ENCODE measurements at regions not wholly inside any gene's neighbourhood (a gene's known extent, or its start where the extent isn't known, plus 50 kb on each side); places are given as distances from the start of the nearest gene placed in this dataset.

DNA sequence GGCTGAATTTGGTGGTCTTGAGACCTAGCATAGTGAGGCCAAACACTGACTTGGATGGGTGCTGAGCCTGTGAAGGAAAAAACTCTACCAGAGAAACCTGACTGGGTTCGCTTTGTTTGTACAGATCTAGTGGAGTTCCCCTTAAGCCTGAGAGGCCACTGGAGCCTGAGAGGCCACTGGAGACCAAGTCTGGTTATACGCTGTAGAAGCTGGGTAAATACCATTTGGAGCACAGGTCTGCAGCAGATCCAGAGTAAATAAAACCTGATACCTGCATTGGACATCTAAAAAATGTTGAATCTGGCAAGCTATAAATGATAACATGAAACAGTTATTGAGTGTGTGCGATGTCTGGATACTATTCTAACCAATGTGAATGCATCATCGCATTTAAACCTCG lies 104.3 kb upstream of the IGSF1 start:
- H3K9ac ChIP-seq (ENCODE audit: insufficient read depth, low read length): no peak overlapping the region
- no peak overlapping the region for H3K4me3 ChIP-seq (replicated peaks in 1 of 4; ENCODE audit: control extremely low read depth in 1 of 4, insufficient read depth in 1 of 4, low read depth in 3 of 4, low read length in 4 of 4)
- H3K4me1 ChIP-seq (ENCODE audit: control insufficient read depth, extremely low read depth, insufficient read depth, low read length): no peaks in the 10 kb centered on the region
- no peak overlapping the region for H3K4me2 ChIP-seq (ENCODE audit: extremely low read depth, insufficient read depth, low read length)
- no peaks in the 10 kb centered on the region for H4K20me1 ChIP-seq (ENCODE audit: control insufficient read depth, extremely low read depth, insufficient read depth, low read length)
- H3K9me3 ChIP-seq (ENCODE audit: control insufficient read depth, insufficient read depth, low read depth, low read length): no peaks in the 10 kb centered on the region
- no peaks in the 10 kb centered on the region for H3K36me3 ChIP-seq (ENCODE audit: control insufficient read depth, insufficient read depth, low read length)
- no peak for TF ChIP-seq EZH2 (IDR thresholded peaks at IDR 0.05; ENCODE audit: low read length, missing control alignments)
- TF ChIP-seq, protein P1, sequence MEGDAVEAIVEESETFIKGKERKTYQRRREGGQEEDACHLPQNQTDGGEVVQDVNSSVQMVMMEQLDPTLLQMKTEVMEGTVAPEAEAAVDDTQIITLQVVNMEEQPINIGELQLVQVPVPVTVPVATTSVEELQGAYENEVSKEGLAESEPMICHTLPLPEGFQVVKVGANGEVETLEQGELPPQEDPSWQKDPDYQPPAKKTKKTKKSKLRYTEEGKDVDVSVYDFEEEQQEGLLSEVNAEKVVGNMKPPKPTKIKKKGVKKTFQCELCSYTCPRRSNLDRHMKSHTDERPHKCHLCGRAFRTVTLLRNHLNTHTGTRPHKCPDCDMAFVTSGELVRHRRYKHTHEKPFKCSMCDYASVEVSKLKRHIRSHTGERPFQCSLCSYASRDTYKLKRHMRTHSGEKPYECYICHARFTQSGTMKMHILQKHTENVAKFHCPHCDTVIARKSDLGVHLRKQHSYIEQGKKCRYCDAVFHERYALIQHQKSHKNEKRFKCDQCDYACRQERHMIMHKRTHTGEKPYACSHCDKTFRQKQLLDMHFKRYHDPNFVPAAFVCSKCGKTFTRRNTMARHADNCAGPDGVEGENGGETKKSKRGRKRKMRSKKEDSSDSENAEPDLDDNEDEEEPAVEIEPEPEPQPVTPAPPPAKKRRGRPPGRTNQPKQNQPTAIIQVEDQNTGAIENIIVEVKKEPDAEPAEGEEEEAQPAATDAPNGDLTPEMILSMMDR (conservative IDR thresholded peaks at IDR 0.05 in 1 of 2, IDR thresholded peaks at IDR 0.05 in 1 of 2; ENCODE audit: low read depth in 1 of 2, low read length in 2 of 2): no peak
- H3K79me2 ChIP-seq (ENCODE audit: control insufficient read depth, insufficient read depth, low read length): no peaks in the 10 kb centered on the region
- H2AFZ ChIP-seq (ENCODE audit: low read length): no peak overlapping the region
- no peaks in the 10 kb centered on the region for H3K27me3 ChIP-seq (ENCODE audit: control insufficient read depth, insufficient read depth, low read length)
- DNase-seq (ENCODE audit: low read depth in 2 of 2): no peak
- H3K27ac ChIP-seq (ENCODE audit: insufficient read depth, low read length): no peak overlapping the region

DNA sequence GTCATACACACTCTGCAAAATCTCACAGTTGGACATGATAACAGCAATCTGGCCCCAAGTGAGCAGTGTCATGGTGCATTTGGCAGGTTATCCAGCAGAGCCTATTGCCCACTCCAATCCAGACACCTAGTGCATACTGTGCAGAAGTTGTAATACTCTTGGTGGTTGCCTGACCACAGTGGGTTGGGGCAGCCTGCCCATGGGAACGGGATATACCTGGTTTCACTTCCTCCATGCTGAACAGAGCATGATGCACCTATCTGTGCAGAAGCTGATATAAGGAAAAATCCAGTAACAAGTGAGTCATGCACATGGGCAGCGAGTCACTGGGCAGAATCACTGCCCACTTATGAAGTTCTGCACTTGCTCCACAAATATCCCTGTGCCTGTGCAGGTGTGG lies 105.3 kb upstream of the IGSF1 start:
- no peaks in the 10 kb centered on the region for H3K36me3 ChIP-seq (ENCODE audit: control insufficient read depth, insufficient read depth, low read length)
- no peaks in the 10 kb centered on the region for H3K9me3 ChIP-seq (ENCODE audit: control insufficient read depth, insufficient read depth, low read depth, low read length)
- DNase-seq (ENCODE audit: low read depth in 2 of 2): no peak
- H2AFZ ChIP-seq (ENCODE audit: low read length): no peak overlapping the region
- H3K79me2 ChIP-seq (ENCODE audit: control insufficient read depth, insufficient read depth, low read length): no peaks in the 10 kb centered on the region
- H3K4me1 ChIP-seq (ENCODE audit: control insufficient read depth, extremely low read depth, insufficient read depth, low read length): no peaks in the 10 kb centered on the region
- no peaks in the 10 kb centered on the region for H3K27me3 ChIP-seq (ENCODE audit: control insufficient read depth, insufficient read depth, low read length)
- no peak overlapping the region for H3K4me3 ChIP-seq (replicated peaks in 1 of 4; ENCODE audit: control extremely low read depth in 1 of 4, insufficient read depth in 1 of 4, low read depth in 3 of 4, low read length in 4 of 4)
- H3K27ac ChIP-seq (ENCODE audit: insufficient read depth, low read length): no peak overlapping the region
- H4K20me1 ChIP-seq (ENCODE audit: control insufficient read depth, extremely low read depth, insufficient read depth, low read length): no peaks in the 10 kb centered on the region
- H3K9ac ChIP-seq (ENCODE audit: insufficient read depth, low read length): no peak overlapping the region
- no peak for TF ChIP-seq EZH2 (IDR thresholded peaks at IDR 0.05; ENCODE audit: low read length, missing control alignments)
- TF ChIP-seq, protein P1 (conservative IDR thresholded peaks at IDR 0.05 in 1 of 2, IDR thresholded peaks at IDR 0.05 in 1 of 2; ENCODE audit: low read depth in 1 of 2, low read length in 2 of 2): no peak
- H3K4me2 ChIP-seq (ENCODE audit: extremely low read depth, insufficient read depth, low read length): no peak overlapping the region

DNA sequence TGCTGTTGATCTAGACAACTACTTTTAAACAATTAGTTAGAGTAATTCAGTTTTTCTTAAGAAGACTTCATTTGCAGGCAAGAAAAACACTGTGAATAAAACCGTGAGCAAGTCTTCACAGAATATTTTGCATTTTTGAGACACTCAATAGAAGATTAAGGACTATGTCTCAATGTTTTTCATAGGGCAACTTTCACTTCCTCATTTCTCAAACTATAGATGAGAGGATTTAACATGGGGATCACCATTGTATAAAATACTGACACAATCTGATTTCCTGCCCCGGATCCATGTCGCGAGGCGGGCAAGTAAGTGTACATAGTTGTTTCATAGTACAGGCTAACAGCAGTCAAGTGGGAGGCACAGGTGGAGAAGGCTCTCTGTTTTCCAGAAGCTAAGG lies 108.8 kb upstream of the IGSF1 start:
- Histone ChIP-seq H3K27ac (ENCODE audit: insufficient read depth, low read length) (no peak overlapping the region), H3K36me3 (ENCODE audit: control insufficient read depth, insufficient read depth, low read length) (no peaks in the 10 kb centered on the region), H3K4me2 (ENCODE audit: extremely low read depth, insufficient read depth, low read length) (no peak overlapping the region), H2AFZ (ENCODE audit: low read length) (no peak overlapping the region), H3K4me3 (replicated peaks in 1 of 4; ENCODE audit: control extremely low read depth in 1 of 4, insufficient read depth in 1 of 4, low read depth in 3 of 4, low read length in 4 of 4) (no peak overlapping the region), H3K79me2 (ENCODE audit: control insufficient read depth, insufficient read depth, low read length) (no peaks in the 10 kb centered on the region), H3K9me3 (ENCODE audit: control insufficient read depth, insufficient read depth, low read depth, low read length) (no peaks in the 10 kb centered on the region), H3K9ac (ENCODE audit: insufficient read depth, low read length) (no peak overlapping the region), H4K20me1 (ENCODE audit: control insufficient read depth, extremely low read depth, insufficient read depth, low read length) (no peaks in the 10 kb centered on the region), H3K4me1 (ENCODE audit: control insufficient read depth, extremely low read depth, insufficient read depth, low read length) (no peaks in the 10 kb centered on the region), H3K27me3 (ENCODE audit: control insufficient read depth, insufficient read depth, low read length) (no peaks in the 10 kb centered on the region)
- TF ChIP-seq, protein P1 (conservative IDR thresholded peaks at IDR 0.05 in 1 of 2, IDR thresholded peaks at IDR 0.05 in 1 of 2; ENCODE audit: low read depth in 1 of 2, low read length in 2 of 2): no peak
- no peak for TF ChIP-seq EZH2 (IDR thresholded peaks at IDR 0.05; ENCODE audit: low read length, missing control alignments)
- no peak for DNase-seq (ENCODE audit: low read depth in 2 of 2)
